Activated CD4-positive, alpha-beta T cell treated with anti-CD3 and anti-CD28 coated beads, Interleukin-2, amount 50 U/mL, for 4 hours (primary cell): ENCODE measurements at regions not wholly inside any gene's neighbourhood (a gene's known extent, or its start where the extent isn't known, plus 50 kb on each side); places are given as distances from the start of the nearest gene placed in this dataset.
"Not testable (repeated sequence)": the region's sequence is repeated elsewhere in the genome, so short reads cannot be mapped to it uniquely, and the experiment has no call there.

Source experiments
- DNase-seq, 2 experiments: peaks; one replicate each; pipeline ENCODE4 v3.0.0-alpha.2; 2020

- DNase-seq = no peak
These were observed 528.5 kb upstream of the ZP4 start for GRCh38 chr1:238419209-238419608.

GRCh38 chr1:238409932-238410331 is 519.2 kb upstream of the ZP4 start:
- DNase-seq = no peak

GRCh38 chr1:238409191-238409850 is 518.6 kb upstream of the ZP4 start:
- DNase-seq = no peak

GRCh38 chr1:238408737-238409136 is 518.0 kb upstream of the ZP4 start:
- no peak for DNase-seq

GRCh38 chr1:238406098-238406860 is 515.6 kb upstream of the ZP4 start:
- no peak for DNase-seq

- DNase-seq = no peak
These were observed 514.2 kb upstream of the ZP4 start for GRCh38 chr1:238404921-238405320.

- DNase-seq = no peak
These were observed 513.8 kb upstream of the ZP4 start for GRCh38 chr1:238404481-238404880.

GRCh38 chr1:238401144-238401543 is 510.4 kb upstream of the ZP4 start:
- no peak for DNase-seq

GRCh38 chr1:238399558-238399957 is 508.8 kb upstream of the ZP4 start:
- DNase-seq = no peak

- DNase-seq = no peak
These were observed 505.4 kb upstream of the ZP4 start for GRCh38 chr1:238396140-238396539.

GRCh38 chr1:238384381-238384780 is 493.7 kb upstream of the ZP4 start:
- no peak for DNase-seq

- no peak for DNase-seq
These were observed 489.4 kb upstream of the ZP4 start for GRCh38 chr1:238380167-238380566.

GRCh38 chr1:238379446-238379845 is 488.7 kb upstream of the ZP4 start:
- DNase-seq = not testable (repeated sequence)

- no peak for DNase-seq
These were observed 486.7 kb upstream of the ZP4 start for GRCh38 chr1:238377280-238377919.

- no peak for DNase-seq
These were observed 479.9 kb upstream of the ZP4 start for GRCh38 chr1:238370599-238370998.

GRCh38 chr1:238364214-238364892 is 473.6 kb upstream of the ZP4 start:
- DNase-seq = no peak

- DNase-seq = no peak
These were observed 469.8 kb upstream of the ZP4 start for GRCh38 chr1:238360474-238360873.

- DNase-seq = no peak
These were observed 459.7 kb upstream of the ZP4 start for GRCh38 chr1:238350471-238350870.

- no peak for DNase-seq
These were observed 455.6 kb upstream of the ZP4 start for GRCh38 chr1:238346340-238346739.

- DNase-seq = no peak
These were observed 455.1 kb upstream of the ZP4 start for GRCh38 chr1:238345837-238346236.

GRCh38 chr1:238343852-238344251 is 453.1 kb upstream of the ZP4 start:
- no peak for DNase-seq

GRCh38 chr1:238341395-238341794 is 450.7 kb upstream of the ZP4 start:
- DNase-seq = no peak

- DNase-seq = no peak
These were observed 450.3 kb upstream of the ZP4 start for GRCh38 chr1:238340989-238341388.

- DNase-seq = no peak
These were observed 445.8 kb upstream of the ZP4 start for GRCh38 chr1:238336531-238336930.
